Lower leg skin (tissue), 4 donors: ENCODE measurements at regions not wholly inside any gene's neighbourhood (a gene's known extent, or its start where the extent isn't known, plus 50 kb on each side); places are given as distances from the start of the nearest gene placed in this dataset.
"Not testable (repeated sequence)": the region's sequence is repeated elsewhere in the genome, so short reads cannot be mapped to it uniquely, and the experiment has no call there.

ENCODE experiments used
- DNase-seq, 2 donors: peaks; one replicate each; pipeline ENCODE4 v3.0.0-alpha.2; 2019; ENCODE audit warnings: low spot score in 2 of 2
- H3K4me3 ChIP-seq: fragments of 200-600 bp; sonication (generic); 2 replicates; pipeline ENCODE4 v1.5.1; 2017; ENCODE audit warnings: mild to moderate bottlenecking, low read depth; ENCODE audit not compliant: poor library complexity, severe bottlenecking
- POLR2A ChIP-seq, 2 donors: fragments of 450-650 bp; IDR thresholded peaks; one replicate each; pipeline ENCODE4 v1.6.1; 2016 to 2017; ENCODE audit warnings: antibody characterized with exemption in 2 of 2, mild to moderate bottlenecking in 1 of 2, moderate library complexity in 1 of 2
- WGBS, 2 donors: methylation state at CpG; one replicate each; pipeline ENCODE4 v1.1.5; 2018; 5-methylcytosine and 5-hydroxymethylcytosine counted together
- intact Hi-C: fragments of 100-400 bp; cut with DNase I; formaldehyde crosslinking; loops from one replicate; pipeline ENCODE4 v1.15.0; 2023; ENCODE audit warnings: low total_unique reads
- TF ChIP-seq, protein P1 (sequence below), 3 donors: fragments of 450-650 bp; IDR thresholded peaks; one replicate each; pipeline ENCODE4 v1.5.1; 2016; ENCODE audit warnings: antibody characterized with exemption in 3 of 3, mild to moderate bottlenecking in 3 of 3, moderate library complexity in 2 of 3

GRCh38 chr6:158894193-158894592 is 75.0 kb upstream of the EZR start:
- 36 to 37% methylated on average over 4 of the region's 4 CpGs for WGBS, 2 donors
- no peak overlapping the region for H3K4me3 ChIP-seq
- DNase-seq = no peak
- intact Hi-C loops = no loop called here
- TF ChIP-seq, protein P1, sequence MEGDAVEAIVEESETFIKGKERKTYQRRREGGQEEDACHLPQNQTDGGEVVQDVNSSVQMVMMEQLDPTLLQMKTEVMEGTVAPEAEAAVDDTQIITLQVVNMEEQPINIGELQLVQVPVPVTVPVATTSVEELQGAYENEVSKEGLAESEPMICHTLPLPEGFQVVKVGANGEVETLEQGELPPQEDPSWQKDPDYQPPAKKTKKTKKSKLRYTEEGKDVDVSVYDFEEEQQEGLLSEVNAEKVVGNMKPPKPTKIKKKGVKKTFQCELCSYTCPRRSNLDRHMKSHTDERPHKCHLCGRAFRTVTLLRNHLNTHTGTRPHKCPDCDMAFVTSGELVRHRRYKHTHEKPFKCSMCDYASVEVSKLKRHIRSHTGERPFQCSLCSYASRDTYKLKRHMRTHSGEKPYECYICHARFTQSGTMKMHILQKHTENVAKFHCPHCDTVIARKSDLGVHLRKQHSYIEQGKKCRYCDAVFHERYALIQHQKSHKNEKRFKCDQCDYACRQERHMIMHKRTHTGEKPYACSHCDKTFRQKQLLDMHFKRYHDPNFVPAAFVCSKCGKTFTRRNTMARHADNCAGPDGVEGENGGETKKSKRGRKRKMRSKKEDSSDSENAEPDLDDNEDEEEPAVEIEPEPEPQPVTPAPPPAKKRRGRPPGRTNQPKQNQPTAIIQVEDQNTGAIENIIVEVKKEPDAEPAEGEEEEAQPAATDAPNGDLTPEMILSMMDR (IDR thresholded peaks at IDR 0.05) = no peak
- TF ChIP-seq POLR2A (IDR thresholded peaks at IDR 0.05) = no peak

- TF ChIP-seq, protein P1 (IDR thresholded peaks at IDR 0.05) = no peak
- no peak for TF ChIP-seq POLR2A (IDR thresholded peaks at IDR 0.05)
- DNase-seq = no peak
- no peak overlapping the region for H3K4me3 ChIP-seq
- intact Hi-C loops = no loop called here
- 76 to 81% methylated on average over 3 of the region's 3 CpGs for whole genome bisulfite sequencing, 2 donors
Observed at GRCh38 chr6:158892266-158892665, 73.1 kb upstream of the EZR start.

- DNase-seq = peak in 1 of 2 donors; percentile 48
- WGBS, 2 donors = 94 to 97% methylated on average over 6 of the region's 6 CpGs
- H3K4me3 ChIP-seq, intact Hi-C loops: not testable (repeated sequence)
Observed at GRCh38 chr6:158891560-158891959, 72.4 kb upstream of the EZR start.

DNA sequence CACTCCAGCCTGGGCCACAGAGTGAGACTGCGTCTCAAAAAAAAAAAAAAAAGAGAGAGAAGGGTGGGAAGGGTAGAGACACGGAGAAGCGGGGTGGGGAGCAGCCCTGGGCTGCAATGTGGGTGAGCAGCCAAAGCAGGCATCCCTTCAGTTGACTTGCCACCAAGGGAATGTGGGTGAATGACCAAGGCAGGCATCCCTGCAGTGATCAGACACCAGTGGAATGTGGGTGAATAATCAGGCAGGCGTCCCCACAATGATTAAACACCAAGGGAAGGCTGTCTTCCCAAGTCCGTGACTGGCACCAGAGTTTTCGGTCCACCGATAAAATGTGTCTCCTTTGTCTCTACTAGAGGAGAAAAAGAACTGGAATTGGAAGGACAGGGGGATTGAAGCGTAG is 69.0 kb upstream of the EZR start:
- intact Hi-C loops = not testable (repeated sequence)
- peak in 1 of 2 donors; percentile 23 for DNase-seq

GRCh38 chr6:158886346-158886977 is 67.3 kb upstream of the EZR start:
- H3K4me3 ChIP-seq, intact Hi-C loops: not testable (repeated sequence)
- DNase-seq = peak in 1 of 2 donors; percentile 69
- WGBS, 2 donors = 81 to 87% methylated on average over 15 of the region's 15 CpGs

More for the DNA sequence above, 69.0 kb upstream of the EZR start:
- WGBS, 2 donors = 90 to 97% methylated on average over 8 of the region's 8 CpGs
- not testable (repeated sequence) for H3K4me3 ChIP-seq

GRCh38 chr6:158881884-158882283 is 62.7 kb upstream of the EZR start:
- H3K4me3 ChIP-seq, intact Hi-C loops: not testable (repeated sequence)
- WGBS, 2 donors = 70 to 77% methylated on average over 3 of the region's 3 CpGs
- DNase-seq = peak in 1 of 2 donors; percentile 10

- intact Hi-C loops, H3K4me3 ChIP-seq: not testable (repeated sequence)
- WGBS, 2 donors = 70 to 76% methylated on average over 1 of the region's 1 CpG
- DNase-seq = peak in 1 of 2 donors; percentile 4
Observed at GRCh38 chr6:158881276-158881675, 62.1 kb upstream of the EZR start.

GRCh38 chr6:158879180-158879579 is 60.0 kb upstream of the EZR start:
- WGBS, 2 donors = 85 to 88% methylated on average over 5 of the region's 5 CpGs
- intact Hi-C loops = no loop called here
- no peak overlapping the region for H3K4me3 ChIP-seq
- no peak for TF ChIP-seq POLR2A (IDR thresholded peaks at IDR 0.05)
- TF ChIP-seq, protein P1 (IDR thresholded peaks at IDR 0.05) = no peak
- no peak for DNase-seq
